Body of pancreas (tissue), 4 donors: ENCODE measurements at regions not wholly inside any gene's neighbourhood (a gene's known extent, or its start where the extent isn't known, plus 50 kb on each side); places are given as distances from the start of the nearest gene placed in this dataset.

Source experiments
- ATAC-seq: fragments of 150-250 bp; one replicate; pipeline ENCODE4 v1.9.1; 2016
- DNase-seq, 4 donors: peaks; one replicate each; pipeline ENCODE4 v3.0.0-alpha.2; 2019
- H3K27ac ChIP-seq, 4 donors: fragments of 200-600 bp; sonication (generic); 1 replicate in 3 of 4; 2 replicates in 1 of 4; pipeline versions ENCODE4 v1.5.1 to v1.6.1; 2016 to 2019; ENCODE audit warnings: mild to moderate bottlenecking in 1 of 4, mixed read lengths in 1 of 4, moderate library complexity in 1 of 4
- H3K27me3 ChIP-seq, 2 donors: fragments of 200-600 bp; sonication (generic); one replicate each; pipeline ENCODE4 v1.6.0; 2016; ENCODE audit warnings: mild to moderate bottlenecking in 1 of 2
- H3K36me3 ChIP-seq, 2 donors: fragments of 200-600 bp; sonication (generic); replicated peaks in 1 of 2; 2 replicates each; pipeline ENCODE4 v1.5.1; 2016; ENCODE audit warnings: low read depth in 2 of 2; ENCODE audit not compliant: insufficient read depth in 1 of 2
- H3K4me1 ChIP-seq: fragments of 200-600 bp; sonication (generic); one replicate; pipeline ENCODE4 v1.6.0; 2016
- H3K4me3 ChIP-seq, 2 donors: fragments of 200-600 bp; sonication (generic); 1 replicate in 1 of 2; 2 replicates in 1 of 2; pipeline ENCODE4 v1.5.1; 2016 to 2019
- H3K9me3 ChIP-seq, 3 donors: fragments of 200-600 bp; sonication (generic); 1 replicate in 2 of 3; 2 replicates in 1 of 3; pipeline ENCODE4 v1.5.1; 2016
- POLR2A ChIP-seq, 3 donors: fragments of 450-650 bp; IDR thresholded peaks; one replicate each; pipeline ENCODE4 v1.6.1; 2016; ENCODE audit warnings: antibody characterized with exemption in 3 of 3, mild to moderate bottlenecking in 2 of 3
- WGBS, 2 donors: methylation state at CpG; one replicate each; pipeline ENCODE4 v1.1.5; 2017; 5-methylcytosine and 5-hydroxymethylcytosine counted together
- intact Hi-C: fragments of 100-400 bp; cut with DNase I; formaldehyde crosslinking; loops from one replicate; pipeline ENCODE4 v1.15.1; 2023
- TF ChIP-seq, protein P1 (sequence below), 7 experiments: fragments of 450-650 bp in 4 of 7; fragments of 200-600 bp in 3 of 7; sonication (generic) in 3 of 7; IDR thresholded peaks; one replicate each; pipeline ENCODE4 v1.5.1; 2016 to 2019; ENCODE audit warnings: antibody characterized with exemption in 7 of 7

DNA sequence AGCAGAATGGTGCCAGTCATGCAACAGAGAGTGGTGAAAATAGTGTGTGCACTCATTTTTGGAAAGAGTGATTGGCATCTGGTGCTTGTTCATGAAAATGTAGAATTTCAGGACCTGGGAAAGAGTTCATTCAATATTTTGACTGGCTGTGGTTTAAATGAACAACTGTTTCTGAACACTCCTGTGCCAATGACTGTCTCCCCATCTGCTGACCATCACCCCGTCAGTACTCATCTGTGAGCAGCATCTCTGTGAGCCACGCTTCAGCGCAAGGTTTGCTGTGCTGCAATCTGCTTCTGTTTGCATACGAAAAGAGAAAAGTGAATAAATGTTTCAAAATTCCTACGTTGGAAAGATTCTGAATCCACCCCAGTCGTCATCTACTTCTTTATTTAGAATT lies 77.9 kb upstream of the RUNX1 start:
- no peaks in the 10 kb centered on the region for H3K9me3 ChIP-seq
- no peak for ATAC-seq
- no peaks in the 10 kb centered on the region for H3K4me1 ChIP-seq
- H3K27ac ChIP-seq = no peak overlapping the region
- DNase-seq = no peak
- H3K4me3 ChIP-seq = no peak overlapping the region
- intact Hi-C loops = no loop called here
- TF ChIP-seq, protein P1, sequence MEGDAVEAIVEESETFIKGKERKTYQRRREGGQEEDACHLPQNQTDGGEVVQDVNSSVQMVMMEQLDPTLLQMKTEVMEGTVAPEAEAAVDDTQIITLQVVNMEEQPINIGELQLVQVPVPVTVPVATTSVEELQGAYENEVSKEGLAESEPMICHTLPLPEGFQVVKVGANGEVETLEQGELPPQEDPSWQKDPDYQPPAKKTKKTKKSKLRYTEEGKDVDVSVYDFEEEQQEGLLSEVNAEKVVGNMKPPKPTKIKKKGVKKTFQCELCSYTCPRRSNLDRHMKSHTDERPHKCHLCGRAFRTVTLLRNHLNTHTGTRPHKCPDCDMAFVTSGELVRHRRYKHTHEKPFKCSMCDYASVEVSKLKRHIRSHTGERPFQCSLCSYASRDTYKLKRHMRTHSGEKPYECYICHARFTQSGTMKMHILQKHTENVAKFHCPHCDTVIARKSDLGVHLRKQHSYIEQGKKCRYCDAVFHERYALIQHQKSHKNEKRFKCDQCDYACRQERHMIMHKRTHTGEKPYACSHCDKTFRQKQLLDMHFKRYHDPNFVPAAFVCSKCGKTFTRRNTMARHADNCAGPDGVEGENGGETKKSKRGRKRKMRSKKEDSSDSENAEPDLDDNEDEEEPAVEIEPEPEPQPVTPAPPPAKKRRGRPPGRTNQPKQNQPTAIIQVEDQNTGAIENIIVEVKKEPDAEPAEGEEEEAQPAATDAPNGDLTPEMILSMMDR (IDR thresholded peaks at IDR 0.05) = no peak
- TF ChIP-seq POLR2A (IDR thresholded peaks at IDR 0.05) = no peak
- no peaks in the 10 kb centered on the region for H3K36me3 ChIP-seq
- H3K27me3 ChIP-seq = no peaks in the 10 kb centered on the region
- 71 to 78% methylated on average over 6 of the region's 6 CpGs for WGBS, 2 donors

DNA sequence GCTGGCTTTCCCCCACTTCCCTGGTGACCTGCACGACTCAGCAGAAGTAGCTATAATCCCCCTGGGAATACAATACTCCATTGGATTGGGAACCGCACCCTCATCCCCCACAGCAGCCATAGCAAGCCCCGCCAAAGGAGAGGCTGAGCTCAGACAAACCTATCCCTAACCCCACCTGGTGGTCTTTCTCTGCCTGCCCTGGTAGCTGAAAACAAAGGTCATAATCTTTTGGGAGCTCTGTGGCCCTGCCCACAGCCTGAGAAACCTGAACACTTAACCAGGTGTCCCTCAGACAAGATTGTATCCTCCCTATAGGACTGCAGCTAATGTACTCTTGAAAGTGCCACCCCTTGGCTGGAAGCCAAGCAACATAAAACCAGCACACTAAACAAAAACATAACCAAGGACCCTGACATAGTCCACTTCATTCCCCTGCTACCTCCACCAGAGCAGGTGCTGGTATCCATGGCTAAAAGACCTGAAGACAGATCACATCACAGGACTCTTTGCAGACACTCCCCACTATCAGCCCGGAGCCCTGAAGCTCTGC lies 71.6 kb upstream of the RUNX1 start:
- Histone ChIP-seq H3K4me3 (no peak overlapping the region), H3K36me3 (no peaks in the 10 kb centered on the region), H3K27ac (no peak overlapping the region), H3K27me3 (no peaks in the 10 kb centered on the region), H3K9me3 (no peaks in the 10 kb centered on the region), H3K4me1 (no peaks in the 10 kb centered on the region)
- TF ChIP-seq, protein P1 (IDR thresholded peaks at IDR 0.05) = no peak
- ATAC-seq (no peak), DNase-seq (no peak)
- intact Hi-C loops = no loop called here
- 66 to 85% methylated on average over 4 of the region's 4 CpGs for WGBS, 2 donors

DNA sequence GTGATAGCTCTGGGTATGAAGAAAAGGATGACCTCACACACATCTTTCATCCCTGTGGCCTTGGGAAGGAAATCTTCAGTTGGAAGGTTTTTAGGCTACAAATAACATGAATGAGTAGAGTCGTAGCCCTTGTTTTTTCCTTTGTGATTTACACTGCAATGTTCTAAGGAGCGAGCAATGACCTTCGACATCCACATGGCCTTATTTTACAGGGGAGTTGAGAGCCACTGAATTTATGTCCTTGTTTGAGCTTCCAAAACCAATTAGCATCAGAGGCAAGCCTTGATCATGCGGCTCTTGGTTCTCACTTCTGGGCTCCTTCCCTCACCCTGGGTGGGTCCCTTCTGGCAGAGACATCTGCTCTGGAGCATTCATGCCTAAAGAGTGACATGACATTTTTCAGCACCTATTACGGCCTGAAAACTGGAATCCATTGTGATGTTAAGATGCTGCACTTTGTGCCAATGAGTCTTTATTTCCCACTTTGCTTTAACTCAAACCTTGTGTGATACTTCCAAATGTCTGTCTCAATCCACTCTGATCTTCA lies 70.5 kb upstream of the RUNX1 start:
- TF ChIP-seq, protein P1 (IDR thresholded peaks at IDR 0.05) = no peak
- no peak for TF ChIP-seq POLR2A (IDR thresholded peaks at IDR 0.05)
- Histone ChIP-seq H3K4me1 (no peaks in the 10 kb centered on the region), H3K9me3 (no peaks in the 10 kb centered on the region), H3K4me3 (no peak overlapping the region), H3K27ac (no peak overlapping the region), H3K27me3 (no peaks in the 10 kb centered on the region), H3K36me3 (no peaks in the 10 kb centered on the region)
- WGBS, 2 donors = 84 to 90% methylated on average over 5 of the region's 5 CpGs
- intact Hi-C loops = no loop called here
- no peak for DNase-seq
- ATAC-seq = no peak

DNA sequence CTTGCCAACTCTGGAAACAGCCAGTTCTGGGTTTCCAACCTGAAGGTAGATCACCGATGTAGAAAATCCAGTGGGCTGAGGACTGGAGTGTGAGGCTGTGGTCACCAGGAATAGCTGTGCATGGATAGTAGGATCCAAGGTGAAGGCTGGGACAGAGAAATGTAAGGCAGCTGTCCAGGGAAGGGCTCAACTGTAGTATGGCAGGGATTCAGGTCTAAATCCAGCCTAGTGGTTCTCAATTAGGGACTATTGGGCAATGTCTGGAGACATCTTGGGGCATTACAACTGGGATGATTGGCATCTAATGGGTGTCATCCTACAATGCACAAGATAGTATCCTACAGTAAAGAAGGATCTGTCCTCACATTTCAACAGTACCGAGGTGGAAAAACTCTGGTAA lies 67.7 kb upstream of the RUNX1 start:
- WGBS, 2 donors = 91 to 96% methylated on average over 2 of the region's 2 CpGs
- no peak for DNase-seq
- ATAC-seq = no peak
- TF ChIP-seq, protein P1 (IDR thresholded peaks at IDR 0.05) = no peak
- TF ChIP-seq POLR2A (IDR thresholded peaks at IDR 0.05) = no peak
- H3K27me3 ChIP-seq = no peaks in the 10 kb centered on the region
- H3K9me3 ChIP-seq = no peaks in the 10 kb centered on the region
- no peaks in the 10 kb centered on the region for H3K4me1 ChIP-seq
- H3K27ac ChIP-seq = no peak overlapping the region
- no peaks in the 10 kb centered on the region for H3K36me3 ChIP-seq
- H3K4me3 ChIP-seq = no peak overlapping the region
- intact Hi-C loops = no loop called here

DNA sequence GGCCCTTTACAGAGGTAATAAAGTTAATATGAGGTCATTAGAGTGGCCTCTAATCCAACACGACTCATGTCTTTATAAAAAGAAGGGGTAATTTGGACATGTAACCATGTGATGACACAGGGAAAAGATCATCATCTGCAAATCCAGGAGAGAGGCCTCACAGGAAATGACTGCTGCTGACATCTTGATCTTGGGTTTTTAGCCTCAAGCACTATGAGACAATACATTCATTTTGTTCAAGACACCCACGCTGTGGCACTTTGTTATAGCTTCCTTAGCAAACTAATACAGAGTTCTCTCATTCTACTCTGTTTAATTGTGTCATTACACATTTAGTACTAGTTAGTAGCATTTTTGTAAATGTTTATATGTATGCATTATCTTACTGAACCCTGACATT lies 64.0 kb upstream of the RUNX1 start:
- TF ChIP-seq, protein P1 (IDR thresholded peaks at IDR 0.05) = no peak
- TF ChIP-seq POLR2A (IDR thresholded peaks at IDR 0.05) = no peak
- Histone ChIP-seq H3K27me3 (no peaks in the 10 kb centered on the region), H3K9me3 (no peaks in the 10 kb centered on the region), H3K36me3 (no peaks in the 10 kb centered on the region), H3K4me1 (no peaks in the 10 kb centered on the region), H3K4me3 (no peak overlapping the region), H3K27ac (no peak overlapping the region)
- WGBS, 2 donors = 71 to 78% methylated on average over 2 of the region's 2 CpGs
- ATAC-seq (no peak), DNase-seq (no peak)
- intact Hi-C loops = no loop called here
